22Rv1 (cell line): ENCODE measurements at regions not wholly inside any gene's neighbourhood (a gene's known extent, or its start where the extent isn't known, plus 50 kb on each side); places are given as distances from the start of the nearest gene placed in this dataset.

ENCODE experiments used
- CTCF ChIP-seq: fragments of 450-650 bp; IDR thresholded peaks from 2 replicates; pipeline ENCODE4 v1.5.1; 2017; ENCODE audit warnings: mild to moderate bottlenecking
- ZFX ChIP-seq: fragments of 450-650 bp; IDR thresholded peaks from 2 replicates; pipeline ENCODE4 v1.6.1; 2017; ENCODE audit warnings: antibody characterized with exemption, borderline replicate concordance

- no peak for TF ChIP-seq ZFX
- TF ChIP-seq CTCF, result no peak
Observed at GRCh38 chr7:16130111-16131110, 290.9 kb downstream of the CRPPA start.
